ENCODE measurements at regions not wholly inside any gene's neighbourhood (a gene's known extent, or its start where the extent isn't known, plus 50 kb on each side); places are given as distances from the start of the nearest gene placed in this dataset.

- TF ChIP-seq CTCF (optimal IDR thresholded peaks at IDR 0.05 in 1 of 3, IDR thresholded peaks at IDR 0.05 in 1 of 3, conservative IDR thresholded peaks at IDR 0.05 in 1 of 3; ENCODE audit: extremely low read depth in 1 of 3, insufficient read depth in 2 of 3, low read length in 3 of 3) (no peak), EZH2 (IDR thresholded peaks at IDR 0.05; ENCODE audit: low read length) (no peak)
These were observed 575.4 kb downstream of the RWDD3 start for GRCh38 chr1:95809391-95809790.

Data from keratinocyte (primary cell).